ENCODE measurements at regions not wholly inside any gene's neighbourhood (a gene's known extent, or its start where the extent isn't known, plus 50 kb on each side); places are given as distances from the start of the nearest gene placed in this dataset.

DNA sequence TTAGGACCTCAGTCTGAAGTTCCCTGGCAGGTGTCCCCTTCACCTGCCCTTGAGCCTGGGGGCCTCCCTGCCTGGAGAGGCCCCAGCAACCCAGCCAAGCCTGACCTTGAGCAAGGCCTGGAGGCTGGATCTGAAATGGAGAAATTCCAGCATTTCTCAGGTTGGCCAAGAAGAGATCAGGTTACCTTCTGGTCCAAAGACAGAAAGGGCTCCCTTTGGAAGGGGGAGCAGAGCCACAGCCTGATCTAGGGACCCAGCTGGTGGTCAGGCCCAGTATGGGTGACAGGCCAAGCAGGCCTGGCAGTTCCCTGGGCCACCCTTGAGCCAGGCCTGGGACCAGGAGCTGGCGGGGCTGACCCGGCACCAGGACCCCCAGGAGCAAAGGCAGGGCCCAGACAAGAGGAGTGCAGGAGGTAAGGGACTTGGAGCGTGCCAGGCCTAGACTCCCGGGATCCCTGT, 82.8 kb downstream of the TNFAIP2 start:
- no peak for TF ChIP-seq EZH2phosphoT487 (IDR thresholded peaks at IDR 0.05; ENCODE audit: borderline replicate concordance)
- TF ChIP-seq, protein P1, sequence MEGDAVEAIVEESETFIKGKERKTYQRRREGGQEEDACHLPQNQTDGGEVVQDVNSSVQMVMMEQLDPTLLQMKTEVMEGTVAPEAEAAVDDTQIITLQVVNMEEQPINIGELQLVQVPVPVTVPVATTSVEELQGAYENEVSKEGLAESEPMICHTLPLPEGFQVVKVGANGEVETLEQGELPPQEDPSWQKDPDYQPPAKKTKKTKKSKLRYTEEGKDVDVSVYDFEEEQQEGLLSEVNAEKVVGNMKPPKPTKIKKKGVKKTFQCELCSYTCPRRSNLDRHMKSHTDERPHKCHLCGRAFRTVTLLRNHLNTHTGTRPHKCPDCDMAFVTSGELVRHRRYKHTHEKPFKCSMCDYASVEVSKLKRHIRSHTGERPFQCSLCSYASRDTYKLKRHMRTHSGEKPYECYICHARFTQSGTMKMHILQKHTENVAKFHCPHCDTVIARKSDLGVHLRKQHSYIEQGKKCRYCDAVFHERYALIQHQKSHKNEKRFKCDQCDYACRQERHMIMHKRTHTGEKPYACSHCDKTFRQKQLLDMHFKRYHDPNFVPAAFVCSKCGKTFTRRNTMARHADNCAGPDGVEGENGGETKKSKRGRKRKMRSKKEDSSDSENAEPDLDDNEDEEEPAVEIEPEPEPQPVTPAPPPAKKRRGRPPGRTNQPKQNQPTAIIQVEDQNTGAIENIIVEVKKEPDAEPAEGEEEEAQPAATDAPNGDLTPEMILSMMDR (conservative IDR thresholded peaks at IDR 0.05; ENCODE audit: low read length), result no peak
- H3K9me3 ChIP-seq (ENCODE audit: insufficient read depth, low read depth, low read length), result peaks cover 22% of the 10 kb centered on the region; the same call in 1 of the 2 replicates
- H3K27me3 ChIP-seq (ENCODE audit: insufficient read depth, low read length, poor library complexity, severe bottlenecking), result no peaks in the 10 kb centered on the region
- no peak overlapping the region for H3K9ac ChIP-seq (ENCODE audit: low read depth, low read length, poor library complexity, severe bottlenecking)
- no peaks in the 10 kb centered on the region for H3K4me1 ChIP-seq (ENCODE audit: insufficient read depth, low read length, poor library complexity, severe bottlenecking)
- no peak overlapping the region for H3K4me2 ChIP-seq (ENCODE audit: low read depth, low read length, poor library complexity, severe bottlenecking)
- no peaks in the 10 kb centered on the region for H3K9me2 ChIP-seq (replicated peaks; ENCODE audit: low read depth, low read length)
- no peaks in the 10 kb centered on the region for H3K79me2 ChIP-seq (ENCODE audit: insufficient read depth, low read length)
- no peaks in the 10 kb centered on the region for H4K20me1 ChIP-seq (ENCODE audit: insufficient read depth, low read length, poor library complexity, severe bottlenecking)
- H2AFZ ChIP-seq (ENCODE audit: low read length), result no peak overlapping the region
- H3F3A ChIP-seq (ENCODE audit: low read depth), result no peaks in the 10 kb centered on the region
- no peak overlapping the region for H3K4me3 ChIP-seq (ENCODE audit: low read length, poor library complexity, severe bottlenecking)
- H3K36me3 ChIP-seq (ENCODE audit: insufficient read depth, low read length), result no peaks in the 10 kb centered on the region

DNA sequence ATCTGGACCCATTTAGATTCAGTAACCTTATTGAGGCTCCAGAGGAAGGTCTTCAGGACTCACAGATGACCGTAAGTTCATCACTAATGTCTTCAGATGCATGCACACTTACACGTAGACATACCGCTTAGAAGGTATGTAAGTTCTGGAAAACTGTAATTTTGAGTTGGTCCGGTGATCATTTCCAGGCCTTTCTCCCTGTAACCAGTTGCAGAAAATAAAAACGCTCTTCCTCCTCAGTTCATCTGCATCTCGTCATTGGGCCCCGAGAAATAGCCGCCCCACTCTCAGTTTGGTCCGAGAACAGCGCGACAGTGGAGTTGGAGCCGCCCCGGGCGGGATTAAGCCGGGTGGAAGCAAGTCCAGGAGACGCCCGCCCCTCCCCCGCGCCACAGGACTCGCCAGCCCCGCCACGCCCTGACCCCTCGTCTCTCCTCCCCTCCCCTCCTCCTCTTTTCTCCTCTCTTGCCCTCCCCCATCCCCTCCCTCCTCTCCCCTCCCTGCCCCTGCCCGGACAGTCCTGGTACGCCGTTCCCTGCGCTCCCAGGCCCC, 83.7 kb downstream of the TNFAIP2 start:
- Histone ChIP-seq H3K4me2 (ENCODE audit: low read depth, low read length, poor library complexity, severe bottlenecking) (no peak overlapping the region), H3K9me3 (ENCODE audit: insufficient read depth, low read depth, low read length) (peaks cover 22% of the 10 kb centered on the region; the same call in 1 of the 2 replicates)

DNA sequence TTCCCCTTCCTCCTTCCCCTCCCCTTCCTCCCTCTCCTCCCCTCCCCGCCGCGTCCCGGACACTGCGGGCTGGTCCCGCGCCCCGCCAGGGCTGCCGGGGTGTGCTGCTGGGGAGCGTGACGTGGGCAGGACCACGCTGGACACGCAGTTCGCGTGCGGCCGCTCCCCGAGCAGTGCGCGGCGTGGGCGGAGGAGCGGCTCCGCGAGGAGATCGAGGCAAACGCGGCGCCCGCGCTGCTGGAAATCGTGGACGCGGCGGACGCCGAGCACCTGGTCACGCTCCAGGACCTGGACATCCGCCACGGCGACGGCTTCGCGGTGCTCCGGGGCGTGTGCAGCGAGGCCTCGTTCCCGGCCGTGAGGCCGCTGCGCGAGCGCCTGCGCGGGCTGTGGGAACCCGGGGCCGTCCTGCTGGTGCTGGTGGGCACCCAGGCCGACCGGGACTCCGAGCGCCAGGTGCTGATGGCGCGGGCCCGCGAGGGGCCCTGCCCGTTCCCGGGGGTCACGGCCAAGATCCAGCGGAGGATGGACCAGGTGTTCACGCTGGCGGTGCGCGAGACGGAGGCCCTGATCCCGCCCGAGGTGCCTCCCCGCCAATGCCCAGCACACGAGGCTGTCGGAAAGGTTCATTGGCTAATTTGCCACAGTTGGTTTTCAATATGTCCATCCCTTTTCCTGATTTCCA, 84.3 kb downstream of the TNFAIP2 start:
- TF ChIP-seq, protein P1 (conservative IDR thresholded peaks at IDR 0.05; ENCODE audit: low read length), result no peak
- no peak for TF ChIP-seq EZH2phosphoT487 (IDR thresholded peaks at IDR 0.05; ENCODE audit: borderline replicate concordance)
- Histone ChIP-seq H3K4me1 (ENCODE audit: insufficient read depth, low read length, poor library complexity, severe bottlenecking) (no peaks in the 10 kb centered on the region), H2AFZ (ENCODE audit: low read length) (no peak overlapping the region), H3K9ac (ENCODE audit: low read depth, low read length, poor library complexity, severe bottlenecking) (no peak overlapping the region), H4K20me1 (ENCODE audit: insufficient read depth, low read length, poor library complexity, severe bottlenecking) (no peaks in the 10 kb centered on the region), H3K9me2 (replicated peaks; ENCODE audit: low read depth, low read length) (no peaks in the 10 kb centered on the region), H3K4me2 (ENCODE audit: low read depth, low read length, poor library complexity, severe bottlenecking) (no peak overlapping the region), H3K9me3 (ENCODE audit: insufficient read depth, low read depth, low read length) (peaks cover 22% of the 10 kb centered on the region; the same call in 1 of the 2 replicates), H3K27me3 (ENCODE audit: insufficient read depth, low read length, poor library complexity, severe bottlenecking) (no peaks in the 10 kb centered on the region), H3K79me2 (ENCODE audit: insufficient read depth, low read length) (no peaks in the 10 kb centered on the region), H3K4me3 (ENCODE audit: low read length, poor library complexity, severe bottlenecking) (no peak overlapping the region), H3K36me3 (ENCODE audit: insufficient read depth, low read length) (no peaks in the 10 kb centered on the region), H3F3A (ENCODE audit: low read depth) (no peaks in the 10 kb centered on the region)

More for the DNA sequence above, 83.7 kb downstream of the TNFAIP2 start:
- Histone ChIP-seq H3K79me2 (ENCODE audit: insufficient read depth, low read length) (no peaks in the 10 kb centered on the region), H2AFZ (ENCODE audit: low read length) (no peak overlapping the region), H3K36me3 (ENCODE audit: insufficient read depth, low read length) (no peaks in the 10 kb centered on the region), H4K20me1 (ENCODE audit: insufficient read depth, low read length, poor library complexity, severe bottlenecking) (no peaks in the 10 kb centered on the region), H3K4me1 (ENCODE audit: insufficient read depth, low read length, poor library complexity, severe bottlenecking) (no peaks in the 10 kb centered on the region), H3F3A (ENCODE audit: low read depth) (no peaks in the 10 kb centered on the region), H3K4me3 (ENCODE audit: low read length, poor library complexity, severe bottlenecking) (no peak overlapping the region), H3K9ac (ENCODE audit: low read depth, low read length, poor library complexity, severe bottlenecking) (no peak overlapping the region), H3K27me3 (ENCODE audit: insufficient read depth, low read length, poor library complexity, severe bottlenecking) (no peaks in the 10 kb centered on the region), H3K9me2 (replicated peaks; ENCODE audit: low read depth, low read length) (no peaks in the 10 kb centered on the region)
- no peak for TF ChIP-seq EZH2phosphoT487 (IDR thresholded peaks at IDR 0.05; ENCODE audit: borderline replicate concordance)
- TF ChIP-seq, protein P1 (conservative IDR thresholded peaks at IDR 0.05; ENCODE audit: low read length), result no peak
